ENCODE measurements at regions not wholly inside any gene's neighbourhood (a gene's known extent, or its start where the extent isn't known, plus 50 kb on each side); places are given as distances from the start of the nearest gene placed in this dataset.

DNA sequence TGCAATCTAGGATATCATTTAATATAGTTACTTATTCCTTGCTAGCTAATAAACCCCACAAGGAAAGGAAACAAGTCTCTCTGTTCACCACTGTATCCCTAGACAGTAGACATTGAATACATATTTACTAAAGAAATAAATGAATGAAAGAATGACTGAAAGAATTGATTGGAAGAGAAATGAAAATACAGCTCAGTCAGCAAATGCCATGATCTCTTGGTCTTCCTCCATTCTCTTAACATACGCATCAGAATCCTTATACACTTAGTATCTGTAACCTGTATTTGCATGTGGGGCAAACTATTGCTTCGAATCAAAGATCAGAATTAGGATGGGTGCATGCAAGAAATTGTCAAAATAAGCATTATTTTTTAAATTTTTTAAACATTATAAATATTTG is 500.8 kb upstream of the ADGRL2 start:
- TF ChIP-seq, protein P1, sequence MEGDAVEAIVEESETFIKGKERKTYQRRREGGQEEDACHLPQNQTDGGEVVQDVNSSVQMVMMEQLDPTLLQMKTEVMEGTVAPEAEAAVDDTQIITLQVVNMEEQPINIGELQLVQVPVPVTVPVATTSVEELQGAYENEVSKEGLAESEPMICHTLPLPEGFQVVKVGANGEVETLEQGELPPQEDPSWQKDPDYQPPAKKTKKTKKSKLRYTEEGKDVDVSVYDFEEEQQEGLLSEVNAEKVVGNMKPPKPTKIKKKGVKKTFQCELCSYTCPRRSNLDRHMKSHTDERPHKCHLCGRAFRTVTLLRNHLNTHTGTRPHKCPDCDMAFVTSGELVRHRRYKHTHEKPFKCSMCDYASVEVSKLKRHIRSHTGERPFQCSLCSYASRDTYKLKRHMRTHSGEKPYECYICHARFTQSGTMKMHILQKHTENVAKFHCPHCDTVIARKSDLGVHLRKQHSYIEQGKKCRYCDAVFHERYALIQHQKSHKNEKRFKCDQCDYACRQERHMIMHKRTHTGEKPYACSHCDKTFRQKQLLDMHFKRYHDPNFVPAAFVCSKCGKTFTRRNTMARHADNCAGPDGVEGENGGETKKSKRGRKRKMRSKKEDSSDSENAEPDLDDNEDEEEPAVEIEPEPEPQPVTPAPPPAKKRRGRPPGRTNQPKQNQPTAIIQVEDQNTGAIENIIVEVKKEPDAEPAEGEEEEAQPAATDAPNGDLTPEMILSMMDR (IDR thresholded peaks at IDR 0.05 in 8 of 11, conservative IDR thresholded peaks at IDR 0.05 in 3 of 11): no peak
- no peak for TF ChIP-seq POLR2A (IDR thresholded peaks at IDR 0.05)
